H1 (cell line): ENCODE measurements at regions not wholly inside any gene's neighbourhood (a gene's known extent, or its start where the extent isn't known, plus 50 kb on each side); places are given as distances from the start of the nearest gene placed in this dataset.
"Not testable (repeated sequence)": the region's sequence is repeated elsewhere in the genome, so short reads cannot be mapped to it uniquely, and the experiment has no call there.

Experiments used
- CTCF ChIA-PET: fragments of 300-600 bp; sonication (Branson Sonifier 250); formaldehyde crosslinking; loops from one replicate; lab custom pipeline; 2021; ENCODE audit not compliant: partially characterized antibody; lab: Charles Lee
- POLR2A ChIA-PET: fragments of 300-600 bp; sonication (Branson Sonifier 250); formaldehyde crosslinking; loops from one replicate; lab custom pipeline; 2021; ENCODE audit warnings: inconsistent platforms; ENCODE audit not compliant: partially characterized antibody; lab: Charles Lee
- DNase-seq, 2 experiments: peaks; one replicate each; pipeline versions ENCODE4 v3.0.0 to v3.0.0-alpha.2; 2010 to 2022; ENCODE audit warnings: low spot score in 2 of 2, low read depth in 1 of 2, mixed read lengths in 1 of 2
- FAIRE-seq: peaks from 2 replicates; lab custom pipeline; 2011; peaks lifted over from hg19 to GRCh38; lab: Jason Lieb, UNC
- H2AFZ ChIP-seq: 2 replicates; pipeline ENCODE4 v1.8.1; 2012; ENCODE audit warnings: low read length, inconsistent platforms
- H2AK5ac ChIP-seq: 2 replicates; pipeline ENCODE4 v1.6.1; 2013; ENCODE audit warnings: low read depth, low read length
- H2BK120ac ChIP-seq: replicated peaks from 2 replicates; pipeline ENCODE3; 2013; ENCODE audit warnings: low read depth, low read length, inconsistent platforms
- H2BK12ac ChIP-seq: 2 replicates; pipeline ENCODE4 v1.6.1; 2013; ENCODE audit warnings: low read depth, low read length
- H2BK15ac ChIP-seq: 2 replicates; pipeline ENCODE4 v1.6.1; 2013; ENCODE audit warnings: low read length
- H2BK20ac ChIP-seq: 2 replicates; pipeline ENCODE4 v1.6.1; 2013; ENCODE audit warnings: low read length
- H2BK5ac ChIP-seq: 2 replicates; pipeline ENCODE4 v1.6.1; 2013; ENCODE audit warnings: low read depth, low read length
- H3K14ac ChIP-seq: 2 replicates; pipeline ENCODE4 v1.6.1; 2013; ENCODE audit warnings: inconsistent platforms; ENCODE audit not compliant: insufficient read length
- H3K18ac ChIP-seq: 2 replicates; pipeline ENCODE4 v1.6.1; 2013; ENCODE audit warnings: low read length; ENCODE audit errors: extremely low read depth
- H3K23ac ChIP-seq: 2 replicates; pipeline ENCODE4 v1.6.1; 2013; ENCODE audit warnings: inconsistent platforms; ENCODE audit not compliant: insufficient read length
- H3K23me2 ChIP-seq: 2 replicates; pipeline ENCODE4 v1.6.1; 2013; ENCODE audit warnings: low read depth, low read length
- H3K27ac ChIP-seq: 2 replicates; pipeline ENCODE4 v1.6.1; 2011; ENCODE audit warnings: low read depth, low read length, inconsistent platforms
- H3K27me3 ChIP-seq, 4 experiments: replicated peaks in 1 of 4; 1 replicate in 1 of 4; 2 replicates in 3 of 4; pipeline versions ENCODE4 v1.6.1 to v1.8.1; 2011 to 2013; ENCODE audit warnings: low read length in 3 of 4, mild to moderate bottlenecking in 3 of 4, inconsistent platforms in 2 of 4, mixed read lengths in 2 of 4, moderate library complexity in 1 of 4; ENCODE audit not compliant: control insufficient read depth in 3 of 4, insufficient read depth in 3 of 4; ENCODE audit errors: extremely low read depth in 1 of 4
- H3K36me3 ChIP-seq, 4 experiments: 2 replicates each; pipeline versions ENCODE4 v1.6.1 to v1.8.1; 2011 to 2013; ENCODE audit warnings: mild to moderate bottlenecking in 4 of 4, low read length in 3 of 4, moderate library complexity in 2 of 4, control low read depth in 1 of 4, inconsistent platforms in 1 of 4; ENCODE audit not compliant: insufficient read depth in 4 of 4, control insufficient read depth in 2 of 4
- H3K4ac ChIP-seq: replicated peaks from 2 replicates; pipeline ENCODE3; 2013; ENCODE audit warnings: low read length, low read depth, mixed read lengths, inconsistent platforms; ENCODE audit not compliant: insufficient read length
- H3K4me1 ChIP-seq, 4 experiments: replicated peaks in 1 of 4; 1 replicate in 1 of 4; 2 replicates in 3 of 4; pipeline versions ENCODE4 v1.6.1 to v1.8.1; 2011 to 2013; ENCODE audit warnings: low read length in 3 of 4, inconsistent platforms in 2 of 4, mixed read lengths in 1 of 4; ENCODE audit not compliant: insufficient read depth in 4 of 4, control insufficient read depth in 3 of 4
- H3K4me2 ChIP-seq, 2 experiments: 2 replicates each; pipeline versions ENCODE4 v1.6.1 to v1.8.1; 2011 to 2013; ENCODE audit warnings: low read depth in 2 of 2, low read length in 2 of 2, control low read depth in 1 of 2, inconsistent platforms in 1 of 2, mild to moderate bottlenecking in 1 of 2; ENCODE audit not compliant: insufficient read depth in 1 of 2
- H3K4me3 ChIP-seq, 4 experiments: fragments of 200-600, 300-600 bp in 1 of 4; sonication (generic), shearing (Covaris generic), sonication (Bioruptor Twin) in 1 of 4; 2 replicates each; pipeline versions ENCODE4 v1.5.1 to v1.8.1; 2011 to 2016; ENCODE audit warnings: low read length in 4 of 4, low read depth in 3 of 4, control low read depth in 2 of 4, inconsistent platforms in 2 of 4, mild to moderate bottlenecking in 2 of 4, mixed read lengths in 1 of 4, moderate library complexity in 1 of 4; ENCODE audit not compliant: insufficient read depth in 2 of 4; ENCODE audit errors: extremely low read depth in 1 of 4
- H3K56ac ChIP-seq: replicated peaks from 2 replicates; pipeline ENCODE3; 2013; ENCODE audit warnings: low read depth, mild to moderate bottlenecking, mixed read lengths, low read length, inconsistent platforms; ENCODE audit not compliant: insufficient read length
- H3K79me1 ChIP-seq: 2 replicates; pipeline ENCODE4 v1.6.1; 2013; ENCODE audit warnings: low read depth, low read length, control low read depth
- H3K79me2 ChIP-seq, 2 experiments: 2 replicates each; pipeline versions ENCODE4 v1.6.1 to v1.8.1; 2012 to 2013; ENCODE audit warnings: low read length in 2 of 2, mild to moderate bottlenecking in 2 of 2, inconsistent platforms in 1 of 2; ENCODE audit not compliant: insufficient read depth in 2 of 2, control insufficient read depth in 1 of 2
- H3K9ac ChIP-seq, 4 experiments: replicated peaks in 1 of 4; 1 replicate in 1 of 4; 2 replicates in 3 of 4; pipeline versions ENCODE4 v1.6.1 to v1.8.1; 2011 to 2013; ENCODE audit warnings: low read depth in 3 of 4, low read length in 3 of 4, control low read depth in 2 of 4, mild to moderate bottlenecking in 2 of 4, moderate library complexity in 2 of 4, inconsistent platforms in 1 of 4; ENCODE audit errors: extremely low read depth in 1 of 4
- H3K9me3 ChIP-seq, 2 experiments: 2 replicates each; pipeline versions ENCODE4 v1.6.1 to v1.8.1; 2012 to 2013; ENCODE audit warnings: mild to moderate bottlenecking in 2 of 2, moderate library complexity in 2 of 2, control low read depth in 1 of 2, inconsistent platforms in 1 of 2, low read depth in 1 of 2, low read length in 1 of 2, mixed read lengths in 1 of 2; ENCODE audit not compliant: insufficient read depth in 2 of 2
- H4K20me1 ChIP-seq, 2 experiments: replicated peaks in 1 of 2; 2 replicates each; pipeline versions ENCODE3 to v1.8.1; 2011 to 2013; ENCODE audit warnings: inconsistent platforms in 2 of 2, low read length in 2 of 2, mild to moderate bottlenecking in 1 of 2; ENCODE audit not compliant: insufficient read depth in 2 of 2, control insufficient read depth in 1 of 2
- H4K5ac ChIP-seq: 2 replicates; pipeline ENCODE4 v1.6.1; 2013; ENCODE audit warnings: low read length, low read depth, mixed read lengths, inconsistent platforms; ENCODE audit not compliant: insufficient read length
- H4K8ac ChIP-seq: 2 replicates; pipeline ENCODE4 v1.8.0; 2013; ENCODE audit warnings: mild to moderate bottlenecking, moderate library complexity, low read length, inconsistent platforms; ENCODE audit not compliant: insufficient read depth; ENCODE audit errors: extremely low read depth
- H4K91ac ChIP-seq: replicated peaks from 2 replicates; pipeline ENCODE3; 2013; ENCODE audit warnings: low read length, mixed read lengths, inconsistent platforms; ENCODE audit not compliant: insufficient read length
- WGBS, 2 experiments: shearing (Covaris generic) in 1 of 2; methylation state at CpG; one replicate each; pipeline versions ENCODE4 v1.1.6 to v1.1.7; 2013 to 2015; ENCODE audit warnings: low lambda C conversion rate in 2 of 2, mixed read lengths in 2 of 2, inconsistent platforms in 1 of 2, low coverage in 1 of 2, missing lambda C conversion rate in 1 of 2; ENCODE audit not compliant: insufficient replicate concordance in 2 of 2, insufficient coverage in 1 of 2, insufficient read length in 1 of 2; ENCODE audit errors: extremely low coverage in 1 of 2, missing lambda C conversion rate in 1 of 2; 5-methylcytosine and 5-hydroxymethylcytosine counted together

DNA sequence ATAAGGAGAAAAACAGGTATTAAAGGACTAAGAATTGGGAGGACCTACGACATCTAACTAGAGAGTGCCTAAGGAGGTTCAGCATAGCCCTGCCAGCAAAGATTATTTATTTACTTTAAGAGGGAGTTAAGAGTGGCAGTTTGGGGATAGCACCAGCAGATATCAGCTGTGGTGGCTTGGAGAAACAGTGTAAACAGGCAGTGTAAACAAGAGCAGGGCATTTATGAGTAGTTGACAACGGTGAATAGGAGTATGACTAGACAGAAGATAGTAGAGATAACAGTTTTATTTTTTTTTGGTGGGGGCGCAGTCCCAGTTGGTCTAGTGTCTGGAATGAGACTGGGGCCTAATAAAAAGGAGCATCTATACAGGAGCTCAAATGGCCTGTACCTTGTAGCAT lies 115.2 kb downstream of the PCDH10 start:
- POLR2A ChIA-PET, H3K4me3 ChIP-seq, H3K79me1 ChIP-seq, H3K23ac ChIP-seq, DNase-seq, H3K27ac ChIP-seq, H3K9me3 ChIP-seq, H3K23me2 ChIP-seq, H4K20me1 ChIP-seq, H3K14ac ChIP-seq, FAIRE-seq, H2AK5ac ChIP-seq, H3K27me3 ChIP-seq, H2AFZ ChIP-seq, H3K9ac ChIP-seq, H4K8ac ChIP-seq, H3K79me2 ChIP-seq, H3K56ac ChIP-seq, H4K91ac ChIP-seq, H3K4ac ChIP-seq, H2BK20ac ChIP-seq, H2BK120ac ChIP-seq, H3K4me2 ChIP-seq, H3K36me3 ChIP-seq, H2BK15ac ChIP-seq, H2BK12ac ChIP-seq, H4K5ac ChIP-seq: not testable (repeated sequence)
- peak overlapping the region; percentile 4; the same call in 1 of the 2 replicates for H3K18ac ChIP-seq
- peaks cover 0 to 14% (median 2%) of the 10 kb centered on the region in 4 experiments; a peak in 2 of 7 replicates for H3K4me1 ChIP-seq
- H2BK5ac ChIP-seq: peak overlapping the region; percentile 85; the same call in 1 of the 2 replicates
- CTCF ChIA-PET: interaction anchor here (1.8 kb wide), 1 partner anchor 110 kb away, joined by 3 read pairs; no protein-coding TSS in a partner anchor
- 90% methylated on average over 3 of the region's 3 CpGs; no CpG with 5 or more reads in 1 of the 2 experiments for WGBS, 2 experiments
